ENCODE measurements at regions not wholly inside any gene's neighbourhood (a gene's known extent, or its start where the extent isn't known, plus 50 kb on each side); places are given as distances from the start of the nearest gene placed in this dataset.

- TF ChIP-seq PATZ1 (CRISPR knock-in tag; IDR thresholded peaks at IDR 0.05; ENCODE audit: borderline replicate concordance): no peak
- TF ChIP-seq PPARA (CRISPR knock-in tag; IDR thresholded peaks at IDR 0.05; ENCODE audit: borderline replicate concordance): no peak
- TF ChIP-seq ZFP3 (CRISPR knock-in tag; IDR thresholded peaks at IDR 0.05): no peak
- no peak for TF ChIP-seq BACH2 (CRISPR knock-in tag; IDR thresholded peaks at IDR 0.05; ENCODE audit: borderline replicate concordance)
- TF ChIP-seq ARNTL (CRISPR knock-in tag; IDR thresholded peaks at IDR 0.05; ENCODE audit: borderline replicate concordance, low read depth): no peak
- TF ChIP-seq OSR1 (CRISPR knock-in tag; IDR thresholded peaks at IDR 0.05): no peak
- TF ChIP-seq ZNF70 (CRISPR knock-in tag; IDR thresholded peaks at IDR 0.05): no peak
- TF ChIP-seq ZNF8 (CRISPR knock-in tag; IDR thresholded peaks at IDR 0.05): no peak
- TF ChIP-seq ZC3H10 (CRISPR knock-in tag; IDR thresholded peaks at IDR 0.05): no peak
- no peak for TF ChIP-seq RARB (CRISPR knock-in tag; IDR thresholded peaks at IDR 0.05)
- no peak for TF ChIP-seq POU6F1 (CRISPR knock-in tag; IDR thresholded peaks at IDR 0.05; ENCODE audit: borderline replicate concordance, low read depth)
- TF ChIP-seq CSRNP3 (CRISPR knock-in tag; IDR thresholded peaks at IDR 0.05): no peak
- TF ChIP-seq ZNF565 (CRISPR knock-in tag; conservative IDR thresholded peaks at IDR 0.05; ENCODE audit: low read depth): no peak
Observed at GRCh38 chr3:164040991-164041390, 1037.3 kb downstream of the SI start.
